Activated CD4-positive, alpha-beta T cell treated with anti-CD3 and anti-CD28 coated beads for 36 hours (primary cell): ENCODE measurements at regions not wholly inside any gene's neighbourhood (a gene's known extent, or its start where the extent isn't known, plus 50 kb on each side); places are given as distances from the start of the nearest gene placed in this dataset.

ENCODE experiments used
- ATAC-seq: fragments of 200-7000 bp; cut with Tn5 transposase; one replicate; pipeline ENCODE4 v1.10.0; 2021; ENCODE audit warnings: mild to moderate bottlenecking, moderate library complexity
- CTCF ChIA-PET: fragments of 350-600 bp; sonication (Branson Sonifier 250); formaldehyde crosslinking; loops from one replicate; lab custom pipeline; 2021; ENCODE audit warnings: antibody characterized with exemption; lab: Charles Lee
- POLR2A ChIA-PET: fragments of 350-600 bp; sonication (Branson Sonifier 250); formaldehyde crosslinking; loops from one replicate; lab custom pipeline; 2021; ENCODE audit warnings: antibody characterized with exemption, inconsistent platforms; lab: Charles Lee
- DNase-seq: peaks from one replicate; pipeline ENCODE4 v3.0.0-alpha.2; 2020
- H3K27ac Mint-ChIP-seq: one replicate; pipeline ENCODE4 v1.8.0; 2021; ENCODE audit warnings: mixed read lengths
- H3K27me3 Mint-ChIP-seq: one replicate; pipeline ENCODE4 v1.8.0; 2021; ENCODE audit warnings: mixed read lengths
- H3K36me3 Mint-ChIP-seq: one replicate; pipeline ENCODE4 v1.8.0; 2021; ENCODE audit warnings: low read depth, mixed read lengths
- H3K4me1 Mint-ChIP-seq: one replicate; pipeline ENCODE4 v1.8.0; 2021; ENCODE audit warnings: mixed read lengths
- H3K4me3 Mint-ChIP-seq: one replicate; pipeline ENCODE4 v1.8.0; 2021; ENCODE audit warnings: mild to moderate bottlenecking, moderate library complexity, mixed read lengths
- H3K9me3 Mint-ChIP-seq: one replicate; pipeline ENCODE4 v1.8.0; 2021; ENCODE audit warnings: low read depth, mixed read lengths
- intact Hi-C, 2 experiments: fragments of 100-400 bp; cut with DNase I in 1 of 2; cut with micrococcal nuclease in 1 of 2; formaldehyde crosslinking; loops; one replicate each; pipeline versions ENCODE4 v1.14.2 to v1.15.1; 2022 to 2024; cut with DNase I, micrococcal nuclease

GRCh38 chr11:98101329-98101728 is 919.4 kb upstream of the CNTN5 start:
- ATAC-seq (no peak), DNase-seq (no peak)
- H3K36me3 Mint-ChIP-seq, result no peaks in the 10 kb centered on the region
- no peaks in the 10 kb centered on the region for H3K27me3 Mint-ChIP-seq
- no peak overlapping the region for H3K4me3 Mint-ChIP-seq
- ChIA-PET POLR2A (no interaction called here), CTCF (no interaction called here)
- no peaks in the 10 kb centered on the region for H3K4me1 Mint-ChIP-seq
- peaks cover 6% of the 10 kb centered on the region for H3K9me3 Mint-ChIP-seq
- H3K27ac Mint-ChIP-seq, result no peak overlapping the region
- intact Hi-C loops, result no loop called here

- H3K4me1 Mint-ChIP-seq, result no peaks in the 10 kb centered on the region
- no peaks in the 10 kb centered on the region for H3K36me3 Mint-ChIP-seq
- intact Hi-C loops, result no loop called here
- no peak for DNase-seq
- peaks cover 4% of the 10 kb centered on the region for H3K9me3 Mint-ChIP-seq
- no peak overlapping the region for H3K27ac Mint-ChIP-seq
- ChIA-PET CTCF (no interaction called here), POLR2A (no interaction called here)
- H3K4me3 Mint-ChIP-seq, result no peak overlapping the region
- no peak for ATAC-seq
- no peaks in the 10 kb centered on the region for H3K27me3 Mint-ChIP-seq
Measured at GRCh38 chr11:98104249-98104648, 916.5 kb upstream of the CNTN5 start.

DNA sequence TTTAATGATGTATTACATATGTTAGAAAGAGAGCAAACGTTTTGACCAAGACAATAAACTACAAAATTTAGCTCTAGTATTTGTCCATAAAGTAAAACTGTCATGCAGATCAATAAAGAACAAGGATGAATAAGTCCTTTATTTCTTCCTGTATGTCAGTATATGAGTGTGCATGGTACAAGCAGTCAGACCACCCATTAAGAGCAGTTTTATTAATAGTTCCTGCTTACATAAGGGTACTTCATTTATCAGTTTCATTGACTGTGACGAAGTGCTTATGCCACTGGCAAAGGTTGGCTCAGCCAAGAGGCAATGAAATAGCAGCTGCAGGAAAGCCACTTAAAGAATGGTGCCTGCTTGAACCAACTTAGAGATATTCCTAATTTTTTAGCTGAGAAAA is 913.0 kb upstream of the CNTN5 start:
- Mint-ChIP-seq H3K36me3 (no peaks in the 10 kb centered on the region), H3K9me3 (peaks cover 3% of the 10 kb centered on the region), H3K27me3 (no peaks in the 10 kb centered on the region), H3K27ac (no peak overlapping the region), H3K4me1 (no peaks in the 10 kb centered on the region), H3K4me3 (no peak overlapping the region)
- ChIA-PET CTCF (no interaction called here), POLR2A (no interaction called here)
- ATAC-seq (no peak), DNase-seq (no peak)
- intact Hi-C loops, result no loop called here

DNA sequence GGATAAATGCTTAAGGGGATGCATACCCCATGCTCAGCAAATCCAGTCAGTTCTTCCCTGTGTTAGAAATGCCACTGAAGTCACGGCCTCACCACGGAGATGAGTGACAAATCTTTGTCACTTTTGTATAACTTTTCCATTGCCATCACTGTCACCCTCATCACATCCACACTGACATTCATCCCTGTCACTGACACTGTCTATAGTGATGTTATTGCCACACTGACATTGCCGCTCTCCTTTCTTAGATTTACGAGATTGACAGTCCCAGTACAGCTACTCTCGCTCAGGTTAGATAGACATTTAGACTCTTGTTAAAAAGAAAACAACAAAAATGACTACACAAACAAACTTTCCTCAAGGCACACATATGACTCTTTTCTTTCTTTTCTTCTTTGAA is 910.7 kb upstream of the CNTN5 start:
- H3K36me3 Mint-ChIP-seq, result no peaks in the 10 kb centered on the region
- no peaks in the 10 kb centered on the region for H3K4me1 Mint-ChIP-seq
- ChIA-PET CTCF (interaction anchor here (0.6 kb wide), 2 partner anchors 86 to 303 kb away, joined by 3 read pairs; no protein-coding TSS in a partner anchor), POLR2A (no interaction called here)
- no peak overlapping the region for H3K27ac Mint-ChIP-seq
- no peak for DNase-seq
- no peak for ATAC-seq
- H3K9me3 Mint-ChIP-seq, result peaks cover 3% of the 10 kb centered on the region
- H3K4me3 Mint-ChIP-seq, result no peak overlapping the region
- H3K27me3 Mint-ChIP-seq, result no peaks in the 10 kb centered on the region
- intact Hi-C loops, result no loop called here

- Mint-ChIP-seq H3K27me3 (no peaks in the 10 kb centered on the region), H3K36me3 (no peaks in the 10 kb centered on the region), H3K4me3 (no peak overlapping the region), H3K27ac (no peak overlapping the region), H3K4me1 (no peaks in the 10 kb centered on the region), H3K9me3 (peaks cover 13% of the 10 kb centered on the region)
- ChIA-PET POLR2A (no interaction called here), CTCF (no interaction called here)
- no peak for ATAC-seq
- DNase-seq, result no peak
- intact Hi-C loops, result no loop called here
Measured at GRCh38 chr11:98115873-98116272, 904.9 kb upstream of the CNTN5 start.

DNA sequence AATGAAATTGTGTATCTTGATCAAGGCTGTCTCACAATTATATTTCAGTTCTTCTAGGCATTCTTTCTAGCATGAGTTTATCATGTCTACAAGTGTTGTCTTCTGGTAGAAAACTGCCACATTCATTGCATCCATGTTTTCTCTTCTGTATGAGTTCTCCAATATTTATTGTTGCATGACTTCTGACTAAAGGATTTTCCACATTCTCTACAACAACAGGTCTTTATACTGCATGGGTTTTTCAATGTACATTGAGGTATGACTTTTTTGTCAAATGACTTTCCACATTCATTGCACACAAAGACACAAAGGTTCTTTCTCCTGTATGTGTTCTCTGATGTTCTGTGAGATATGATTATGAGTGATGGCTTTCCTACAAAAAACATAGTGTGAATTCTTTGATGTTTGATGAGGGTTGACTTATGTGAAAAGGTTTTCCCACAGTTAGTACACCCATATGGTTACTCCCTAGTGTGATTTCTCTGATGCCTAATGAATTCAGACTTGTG is 890.6 kb upstream of the CNTN5 start:
- Mint-ChIP-seq H3K9me3 (peaks cover 4% of the 10 kb centered on the region), H3K36me3 (no peaks in the 10 kb centered on the region), H3K4me3 (no peak overlapping the region), H3K27ac (no peak overlapping the region), H3K4me1 (no peaks in the 10 kb centered on the region), H3K27me3 (no peaks in the 10 kb centered on the region)
- DNase-seq, result no peak
- ChIA-PET POLR2A (no interaction called here), CTCF (no interaction called here)
- intact Hi-C loops, result no loop called here
- no peak for ATAC-seq

GRCh38 chr11:98136357-98136756 is 884.4 kb upstream of the CNTN5 start:
- peaks cover 10% of the 10 kb centered on the region for H3K9me3 Mint-ChIP-seq
- ATAC-seq (no peak), DNase-seq (no peak)
- H3K36me3 Mint-ChIP-seq, result no peaks in the 10 kb centered on the region
- H3K4me3 Mint-ChIP-seq, result no peak overlapping the region
- ChIA-PET CTCF (no interaction called here), POLR2A (no interaction called here)
- no peak overlapping the region for H3K27ac Mint-ChIP-seq
- H3K27me3 Mint-ChIP-seq, result no peaks in the 10 kb centered on the region
- H3K4me1 Mint-ChIP-seq, result no peaks in the 10 kb centered on the region
- intact Hi-C loops, result no loop called here

GRCh38 chr11:98137437-98137836 is 883.3 kb upstream of the CNTN5 start:
- Mint-ChIP-seq H3K36me3 (no peaks in the 10 kb centered on the region), H3K4me1 (no peaks in the 10 kb centered on the region), H3K27me3 (no peaks in the 10 kb centered on the region), H3K4me3 (no peak overlapping the region), H3K27ac (no peak overlapping the region), H3K9me3 (peaks cover 10% of the 10 kb centered on the region)
- DNase-seq (no peak), ATAC-seq (no peak)
- CTCF ChIA-PET, result no interaction called here
- intact Hi-C loops, result no loop called here
- POLR2A ChIA-PET, result no interaction called here

DNA sequence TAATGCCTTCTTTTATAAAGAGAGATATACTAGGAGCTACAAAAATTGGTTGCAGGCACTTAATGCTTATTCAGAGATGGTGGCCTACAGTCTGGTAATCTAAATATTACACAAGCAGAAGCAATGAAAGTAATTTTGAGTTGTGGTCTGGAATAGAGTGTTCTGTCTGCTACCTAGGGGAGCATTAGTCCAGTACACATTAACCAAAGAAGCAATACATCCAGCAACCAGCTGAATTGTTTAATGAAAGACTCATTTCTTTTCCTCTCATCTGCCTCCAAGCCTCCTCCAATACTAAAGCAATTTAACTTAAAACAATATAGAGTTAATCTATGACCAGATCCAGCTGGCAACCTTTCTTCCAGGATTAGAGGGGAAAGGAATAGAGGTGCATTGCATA is 877.1 kb upstream of the CNTN5 start:
- CTCF ChIA-PET, result no interaction called here
- H3K4me3 Mint-ChIP-seq, result no peak overlapping the region
- ATAC-seq, result no peak
- no peaks in the 10 kb centered on the region for H3K4me1 Mint-ChIP-seq
- DNase-seq, result no peak
- H3K9me3 Mint-ChIP-seq, result peaks cover 10% of the 10 kb centered on the region
- intact Hi-C loops, result no loop called here
- no peaks in the 10 kb centered on the region for H3K36me3 Mint-ChIP-seq
- no peak overlapping the region for H3K27ac Mint-ChIP-seq
- POLR2A ChIA-PET, result interaction anchor here (0.6 kb wide), 1 partner anchor 1852 kb away, joined by 3 read pairs; no protein-coding TSS in a partner anchor
- H3K27me3 Mint-ChIP-seq, result no peaks in the 10 kb centered on the region

GRCh38 chr11:98153752-98154151 is 867.0 kb upstream of the CNTN5 start:
- Mint-ChIP-seq H3K4me3 (no peak overlapping the region), H3K27me3 (no peaks in the 10 kb centered on the region), H3K4me1 (no peaks in the 10 kb centered on the region), H3K9me3 (peaks cover 19% of the 10 kb centered on the region), H3K27ac (no peak overlapping the region), H3K36me3 (no peaks in the 10 kb centered on the region)
- CTCF ChIA-PET, result no interaction called here
- ATAC-seq, result no peak
- POLR2A ChIA-PET, result no interaction called here
- no peak for DNase-seq
- intact Hi-C loops, result no loop called here

GRCh38 chr11:98155696-98156095 is 865.1 kb upstream of the CNTN5 start:
- Mint-ChIP-seq H3K9me3 (peaks cover 11% of the 10 kb centered on the region), H3K4me3 (no peak overlapping the region), H3K4me1 (no peaks in the 10 kb centered on the region), H3K27me3 (no peaks in the 10 kb centered on the region), H3K36me3 (no peaks in the 10 kb centered on the region), H3K27ac (no peak overlapping the region)
- intact Hi-C loops, result no loop called here
- CTCF ChIA-PET, result no interaction called here
- ATAC-seq (no peak), DNase-seq (no peak)
- POLR2A ChIA-PET, result no interaction called here

DNA sequence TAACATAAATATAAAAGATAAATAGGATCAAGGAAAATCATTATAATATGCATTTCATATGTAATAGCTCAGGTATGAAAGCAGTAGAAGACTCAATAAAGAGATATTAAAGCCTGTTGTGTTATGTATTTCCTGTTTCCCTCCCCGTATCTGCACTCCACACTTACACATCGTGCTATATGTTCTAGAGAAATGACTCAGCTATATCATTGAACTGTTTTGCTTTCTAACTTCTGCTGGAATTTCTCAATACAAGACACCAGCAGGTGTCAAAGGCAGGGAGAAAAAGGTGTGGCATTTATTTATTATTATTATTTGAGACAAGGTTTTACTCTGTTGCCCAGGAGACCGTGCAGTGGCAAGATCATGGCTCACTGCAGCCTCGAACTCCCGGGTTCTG is 842.8 kb upstream of the CNTN5 start:
- intact Hi-C loops, result no loop called here
- no peaks in the 10 kb centered on the region for H3K27me3 Mint-ChIP-seq
- no peak overlapping the region for H3K27ac Mint-ChIP-seq
- DNase-seq, result no peak
- no peak overlapping the region for H3K4me3 Mint-ChIP-seq
- ChIA-PET POLR2A (no interaction called here), CTCF (no interaction called here)
- no peaks in the 10 kb centered on the region for H3K9me3 Mint-ChIP-seq
- no peaks in the 10 kb centered on the region for H3K36me3 Mint-ChIP-seq
- no peaks in the 10 kb centered on the region for H3K4me1 Mint-ChIP-seq
- no peak for ATAC-seq

DNA sequence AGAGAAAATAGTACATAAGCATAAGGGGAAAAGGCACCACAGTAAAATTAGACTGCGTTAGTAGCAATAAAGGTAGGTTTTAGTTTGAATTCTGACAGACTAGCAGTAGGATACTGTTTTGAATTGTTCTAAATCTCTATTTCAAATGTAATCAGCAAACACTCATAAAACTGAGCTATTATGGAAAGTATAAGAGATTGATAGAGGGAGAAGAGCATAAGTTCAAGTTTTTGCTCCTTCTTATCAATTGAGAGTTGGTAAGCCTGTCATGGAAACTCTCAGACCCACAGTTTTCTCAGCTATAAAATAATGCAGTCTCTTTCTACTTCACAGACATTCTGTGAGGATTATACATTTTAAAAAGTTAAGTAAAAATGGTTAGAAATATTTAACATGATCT is 840.2 kb upstream of the CNTN5 start:
- CTCF ChIA-PET, result no interaction called here
- intact Hi-C loops, result no loop called here
- POLR2A ChIA-PET, result no interaction called here

More for the DNA sequence above, 840.2 kb upstream of the CNTN5 start:
- Mint-ChIP-seq H3K27me3 (no peaks in the 10 kb centered on the region), H3K4me1 (no peaks in the 10 kb centered on the region), H3K36me3 (no peaks in the 10 kb centered on the region), H3K27ac (no peak overlapping the region), H3K4me3 (no peak overlapping the region), H3K9me3 (peaks cover 2% of the 10 kb centered on the region)
- no peak for ATAC-seq
- DNase-seq, result no peak
